Sigmoid colon (tissue), 4 donors: ENCODE measurements at regions not wholly inside any gene's neighbourhood (a gene's known extent, or its start where the extent isn't known, plus 50 kb on each side); places are given as distances from the start of the nearest gene placed in this dataset.

Experiments used
- CTCF ChIP-seq, 4 experiments: fragments of 450-650 bp in 3 of 4; fragments of 200-600 bp in 1 of 4; IDR thresholded peaks; one replicate each; pipeline ENCODE4 v1.5.1; 2016 to 2019; ENCODE audit warnings: antibody characterized with exemption in 4 of 4, mild to moderate bottlenecking in 3 of 4, moderate library complexity in 2 of 4
- EP300 ChIP-seq, 4 donors: sonication (generic); formaldehyde crosslinking; IDR thresholded peaks; one replicate each; pipeline ENCODE4 v1.6.1; 2017; ENCODE audit warnings: antibody characterized with exemption in 4 of 4
- POLR2AphosphoS5 ChIP-seq, 4 donors: sonication (generic); formaldehyde crosslinking; IDR thresholded peaks; one replicate each; pipeline ENCODE4 v1.6.1; 2017; ENCODE audit warnings: antibody characterized with exemption in 4 of 4

GRCh38 chr2:162890690-162891311, 52.2 kb upstream of the KCNH7 start:
- peak in 1 of 4 experiments; percentile 28 for TF ChIP-seq CTCF (IDR thresholded peaks at IDR 0.05)
- TF ChIP-seq EP300 (IDR thresholded peaks at IDR 0.05): no peak
- no peak for TF ChIP-seq POLR2AphosphoS5 (IDR thresholded peaks at IDR 0.05)
